ENCODE measurements at regions not wholly inside any gene's neighbourhood (a gene's known extent, or its start where the extent isn't known, plus 50 kb on each side); places are given as distances from the start of the nearest gene placed in this dataset.

- no peak overlapping the region for H3K4me3 ChIP-seq (ENCODE audit: low read depth, low read length)
- in situ Hi-C loops (cut with HindIII; ENCODE audit: low sequenced_read_pairs): no loop called here
- no peak for TF ChIP-seq CTCF (IDR thresholded peaks at IDR 0.05; ENCODE audit: low read depth, low read length)
- DNase-seq (ENCODE audit: low read depth, low spot score): no peak
Observed at GRCh38 chr9:14978022-14979000, 68.1 kb upstream of the FREM1 start.

- no peak for DNase-seq (ENCODE audit: low read depth, low spot score)
- in situ Hi-C loops (cut with HindIII; ENCODE audit: low sequenced_read_pairs): no loop called here
- TF ChIP-seq CTCF (IDR thresholded peaks at IDR 0.05; ENCODE audit: low read depth, low read length): no peak
- H3K4me3 ChIP-seq (ENCODE audit: low read depth, low read length): no peak overlapping the region
Observed at GRCh38 chr9:14967450-14968321, 57.5 kb upstream of the FREM1 start.

- no peak for TF ChIP-seq CTCF (IDR thresholded peaks at IDR 0.05; ENCODE audit: low read depth, low read length)
- in situ Hi-C loops (cut with HindIII; ENCODE audit: low sequenced_read_pairs): no loop called here
- H3K4me3 ChIP-seq (ENCODE audit: low read depth, low read length): no peak overlapping the region
- DNase-seq (ENCODE audit: low read depth, low spot score): no peak
Observed at GRCh38 chr9:14962193-14962882, 52.1 kb upstream of the FREM1 start.

- no peak overlapping the region for H3K4me3 ChIP-seq (ENCODE audit: low read depth, low read length)
- no peak for TF ChIP-seq CTCF (IDR thresholded peaks at IDR 0.05; ENCODE audit: low read depth, low read length)
- DNase-seq (ENCODE audit: low read depth, low spot score): no peak
- in situ Hi-C loops (cut with HindIII; ENCODE audit: low sequenced_read_pairs): no loop called here
Observed at GRCh38 chr9:14961372-14962068, 51.3 kb upstream of the FREM1 start.

- in situ Hi-C loops (cut with HindIII; ENCODE audit: low sequenced_read_pairs): no loop called here
- H3K4me3 ChIP-seq (ENCODE audit: low read depth, low read length): no peak overlapping the region
- no peak for TF ChIP-seq CTCF (IDR thresholded peaks at IDR 0.05; ENCODE audit: low read depth, low read length)
- no peak for DNase-seq (ENCODE audit: low read depth, low spot score)
Observed at GRCh38 chr9:14960881-14961280, 50.7 kb upstream of the FREM1 start.

Data from astrocyte of the spinal cord (primary cell).